Right cardiac atrium (tissue), 5 donors: ENCODE measurements at regions not wholly inside any gene's neighbourhood (a gene's known extent, or its start where the extent isn't known, plus 50 kb on each side); places are given as distances from the start of the nearest gene placed in this dataset.

Experiments used
- ATAC-seq, 2 donors: fragments of 200-7000 bp; cut with Tn5 transposase; one replicate each; pipeline versions ENCODE4 v1.8.0 to v1.9.1; 2020; ENCODE audit warnings: moderate library complexity in 2 of 2, mild to moderate bottlenecking in 1 of 2
- DNase-seq, 3 donors: peaks; one replicate each; pipeline ENCODE4 v3.0.0-alpha.2; 2020
- H3K27ac ChIP-seq: one replicate; pipeline ENCODE4 v1.5.1; 2013; ENCODE audit warnings: mild to moderate bottlenecking, low read length, control low read depth, moderate library complexity
- H3K27me3 ChIP-seq: one replicate; pipeline ENCODE4 v1.6.1; 2013; ENCODE audit not compliant: control insufficient read depth, insufficient read depth
- H3K4me1 ChIP-seq: one replicate; pipeline ENCODE4 v1.6.1; 2013; ENCODE audit warnings: low read length; ENCODE audit not compliant: control insufficient read depth, insufficient read depth
- H3K4me3 ChIP-seq: one replicate; pipeline ENCODE4 v1.5.1; 2013; ENCODE audit warnings: low read length, control low read depth
- H3K9me3 ChIP-seq: one replicate; pipeline ENCODE4 v1.6.1; 2013; ENCODE audit warnings: low read length; ENCODE audit not compliant: control insufficient read depth
- WGBS: extraction: QIAGEN DNeasy Blood & Tissue Kit; methylation state at CpG from one replicate; pipeline ENCODE4 v1.1.7; 2013; 5-methylcytosine and 5-hydroxymethylcytosine counted together
- intact Hi-C, 4 donors: fragments of 100-400 bp; cut with DNase I; formaldehyde crosslinking; loops; one replicate each; pipeline versions ENCODE4 v1.11.0 to v1.14.0; 2022 to 2023
- donor health status: healthy with polysubstance abuse.
- donor health status: DM: no; HTN: yes; CAD: no.
- donor health status: DM: no; HTN: no; CAD: no.
- donor health status: DM: no; HTN: yes; CAD: no; lungs with severe emphysema.
- donor health status: DM: yes; HTN: yes; CAD: no.

DNA sequence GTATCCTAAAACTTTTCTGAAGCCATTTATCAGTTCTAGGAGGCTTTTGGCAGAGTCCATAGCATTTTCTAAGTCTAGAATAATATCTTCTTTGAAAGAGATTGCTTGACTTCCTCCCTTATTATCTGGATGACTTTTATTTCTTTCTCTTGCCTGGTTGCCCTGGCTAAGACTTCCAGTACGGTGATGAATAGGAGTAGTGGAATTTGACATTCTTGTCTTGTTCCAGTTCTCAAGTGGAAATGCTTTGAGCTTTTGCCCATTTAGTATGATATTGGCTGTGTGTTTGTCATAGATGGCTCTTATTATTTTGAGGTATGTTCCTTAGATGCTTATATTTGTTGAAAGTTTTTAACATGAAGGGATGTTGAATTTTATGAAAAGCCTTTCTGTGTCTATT is 1647.9 kb downstream of the PLA2G4A start:
- no peaks in the 10 kb centered on the region for H3K4me1 ChIP-seq
- 43% methylated on average over 1 of the region's 1 CpG for WGBS
- no peak for DNase-seq
- H3K27me3 ChIP-seq: no peaks in the 10 kb centered on the region
- ATAC-seq: no peak
- H3K4me3 ChIP-seq: no peak overlapping the region
- intact Hi-C loops: no loop called here
- no peaks in the 10 kb centered on the region for H3K9me3 ChIP-seq
- no peak overlapping the region for H3K27ac ChIP-seq

DNA sequence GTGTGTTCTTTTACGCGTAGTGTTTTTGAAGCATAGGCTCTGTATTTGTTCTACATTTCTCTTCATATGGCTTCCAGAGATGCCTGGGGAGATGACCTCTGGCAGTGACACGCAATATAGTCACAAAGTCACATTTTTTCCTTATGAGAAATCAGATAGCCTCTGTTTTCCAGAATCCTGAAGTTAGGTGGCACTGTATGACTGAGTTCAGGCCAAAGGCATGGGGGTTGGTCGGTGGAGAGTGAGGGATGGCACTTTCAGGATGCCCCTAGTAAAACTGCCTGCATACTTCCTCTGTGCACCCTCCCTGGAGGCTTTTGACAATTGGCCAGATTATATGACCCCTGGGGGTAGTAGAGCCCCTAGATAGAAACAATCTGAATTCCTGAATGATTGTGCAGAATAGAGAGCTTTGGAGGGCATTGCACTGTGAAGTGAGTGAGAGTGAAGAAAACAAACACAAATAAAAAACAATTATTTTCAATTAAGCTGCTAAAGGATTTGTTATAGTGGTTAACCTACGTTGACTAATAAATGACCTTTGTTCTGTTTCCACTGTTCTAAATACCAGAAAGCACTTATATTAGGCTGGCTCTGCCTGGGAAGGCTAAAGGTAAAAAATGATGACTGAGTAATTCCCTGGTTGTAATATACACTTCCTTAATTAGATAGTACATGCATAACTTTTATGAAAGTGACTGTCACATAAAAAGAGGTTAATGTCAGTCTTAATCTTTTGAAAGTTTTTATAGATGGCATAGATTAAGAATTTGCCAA is 1660.8 kb downstream of the PLA2G4A start:
- Histone ChIP-seq H3K4me3 (no peak overlapping the region), H3K27ac (no peak overlapping the region), H3K9me3 (no peaks in the 10 kb centered on the region), H3K27me3 (no peaks in the 10 kb centered on the region), H3K4me1 (no peaks in the 10 kb centered on the region)
- ATAC-seq (no peak), DNase-seq (no peak)
- WGBS: 64% methylated on average over 5 of the region's 5 CpGs
- intact Hi-C loops: no loop called here

GRCh38 chr1:188496506-188496905 is 1667.8 kb downstream of the PLA2G4A start:
- 96% methylated on average over 1 of the region's 1 CpG for WGBS
- Histone ChIP-seq H3K9me3 (peaks cover 2% of the 10 kb centered on the region), H3K27ac (no peak overlapping the region), H3K4me3 (no peak overlapping the region), H3K27me3 (no peaks in the 10 kb centered on the region), H3K4me1 (no peaks in the 10 kb centered on the region)
- no peak for DNase-seq
- no peak for ATAC-seq
- intact Hi-C loops: no loop called here

DNA sequence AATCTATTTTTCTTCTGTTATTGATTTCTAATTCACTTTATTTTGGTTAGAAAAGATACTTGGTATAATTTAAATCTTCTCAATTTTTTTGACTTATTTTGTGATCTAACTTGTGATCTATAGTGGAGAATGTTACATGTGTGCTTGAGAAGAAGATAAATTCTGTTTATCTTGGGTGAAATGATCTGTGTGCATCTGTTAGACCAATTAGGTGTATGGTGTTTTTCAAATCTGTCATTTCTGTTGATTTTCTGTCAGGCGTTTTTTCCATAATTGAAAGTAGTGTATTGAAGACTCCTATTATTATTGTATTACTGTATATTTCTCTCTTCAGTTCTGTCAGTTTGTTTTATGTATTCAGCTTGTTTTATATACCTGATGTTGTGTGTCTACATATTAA is 1668.3 kb downstream of the PLA2G4A start:
- H3K27me3 ChIP-seq: no peaks in the 10 kb centered on the region
- no peak for DNase-seq
- peaks cover 2% of the 10 kb centered on the region for H3K9me3 ChIP-seq
- WGBS: 68% methylated on average over 1 of the region's 1 CpG
- H3K4me1 ChIP-seq: no peaks in the 10 kb centered on the region
- intact Hi-C loops: no loop called here
- H3K27ac ChIP-seq: no peak overlapping the region
- ATAC-seq: no peak
- H3K4me3 ChIP-seq: no peak overlapping the region

DNA sequence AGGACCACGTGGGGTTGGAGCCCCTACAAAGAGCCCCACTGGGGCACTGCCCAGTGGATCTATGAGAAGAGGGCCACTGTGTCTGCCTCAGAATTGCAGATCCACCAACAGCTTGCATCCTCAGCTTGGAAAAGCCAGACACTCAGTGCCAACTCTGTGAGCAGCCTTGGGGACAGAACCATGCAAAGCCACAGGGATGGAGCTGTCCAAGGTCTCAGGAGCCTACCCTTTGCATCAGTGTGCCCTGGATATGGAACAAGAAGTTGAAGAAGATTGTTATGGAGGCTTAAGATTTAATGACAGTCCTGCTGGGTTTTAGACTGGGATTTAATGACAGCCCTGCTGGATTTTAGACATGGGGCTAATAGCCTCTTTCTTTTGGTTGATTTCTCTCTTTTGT is 1670.9 kb downstream of the PLA2G4A start:
- intact Hi-C loops: no loop called here

GRCh38 chr1:188514917-188515316 is 1686.2 kb downstream of the PLA2G4A start:
- intact Hi-C loops: no loop called here
- WGBS: 66% methylated on average over 3 of the region's 3 CpGs

More for the DNA sequence above, 1670.9 kb downstream of the PLA2G4A start:
- peaks cover 2% of the 10 kb centered on the region for H3K9me3 ChIP-seq
- no peak for ATAC-seq
- DNase-seq: no peak
- no peaks in the 10 kb centered on the region for H3K27me3 ChIP-seq
- 53% methylated on average over 1 of the region's 1 CpG for WGBS
- H3K27ac ChIP-seq: no peak overlapping the region
- no peak overlapping the region for H3K4me3 ChIP-seq
- H3K4me1 ChIP-seq: no peaks in the 10 kb centered on the region

GRCh38 chr1:188517139-188517538 is 1688.4 kb downstream of the PLA2G4A start:
- DNase-seq (no peak), ATAC-seq (no peak)
- no peaks in the 10 kb centered on the region for H3K27me3 ChIP-seq
- H3K27ac ChIP-seq: no peak overlapping the region
- H3K4me3 ChIP-seq: no peak overlapping the region
- H3K9me3 ChIP-seq: no peaks in the 10 kb centered on the region
- WGBS: 54% methylated on average over 1 of the region's 1 CpG
- intact Hi-C loops: no loop called here
- H3K4me1 ChIP-seq: no peaks in the 10 kb centered on the region

More at GRCh38 chr1:188514917-188515316, 1686.2 kb downstream of the PLA2G4A start:
- no peak overlapping the region for H3K27ac ChIP-seq
- no peak overlapping the region for H3K4me3 ChIP-seq
- ATAC-seq (no peak), DNase-seq (no peak)
- H3K9me3 ChIP-seq: no peaks in the 10 kb centered on the region
- no peaks in the 10 kb centered on the region for H3K27me3 ChIP-seq
- H3K4me1 ChIP-seq: no peaks in the 10 kb centered on the region

DNA sequence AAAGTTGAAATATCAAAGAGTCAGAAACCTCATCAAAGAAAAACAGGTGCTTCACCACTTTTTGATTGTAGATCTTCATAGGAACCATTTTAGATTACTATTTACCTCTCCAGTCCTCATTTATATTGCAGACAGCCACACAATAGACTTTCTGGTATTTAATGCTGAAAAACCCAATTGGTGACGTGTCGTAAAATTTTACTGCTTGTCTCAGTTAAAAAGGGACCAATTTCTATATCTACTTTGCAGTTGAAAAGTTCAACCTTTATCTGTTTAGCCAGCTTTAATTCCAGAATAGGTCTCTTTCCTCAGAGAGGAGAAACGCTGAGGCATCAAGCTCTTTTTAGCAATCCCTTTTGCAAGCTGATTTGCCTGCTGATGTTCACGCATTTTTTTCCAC is 1722.4 kb downstream of the PLA2G4A start:
- Histone ChIP-seq H3K4me3 (no peak overlapping the region), H3K27me3 (no peaks in the 10 kb centered on the region), H3K27ac (no peak overlapping the region), H3K4me1 (no peaks in the 10 kb centered on the region), H3K9me3 (no peaks in the 10 kb centered on the region)
- intact Hi-C loops: no loop called here
- DNase-seq: no peak
- ATAC-seq: no peak
- 59% methylated on average over 4 of the region's 4 CpGs for WGBS

- intact Hi-C loops: no loop called here
- H3K4me3 ChIP-seq: no peak overlapping the region
- DNase-seq (no peak), ATAC-seq (no peak)
- H3K27ac ChIP-seq: no peak overlapping the region
- H3K9me3 ChIP-seq: no peaks in the 10 kb centered on the region
- no peaks in the 10 kb centered on the region for H3K4me1 ChIP-seq
- H3K27me3 ChIP-seq: no peaks in the 10 kb centered on the region
Observed at GRCh38 chr1:188557053-188557452, 1728.3 kb downstream of the PLA2G4A start.

DNA sequence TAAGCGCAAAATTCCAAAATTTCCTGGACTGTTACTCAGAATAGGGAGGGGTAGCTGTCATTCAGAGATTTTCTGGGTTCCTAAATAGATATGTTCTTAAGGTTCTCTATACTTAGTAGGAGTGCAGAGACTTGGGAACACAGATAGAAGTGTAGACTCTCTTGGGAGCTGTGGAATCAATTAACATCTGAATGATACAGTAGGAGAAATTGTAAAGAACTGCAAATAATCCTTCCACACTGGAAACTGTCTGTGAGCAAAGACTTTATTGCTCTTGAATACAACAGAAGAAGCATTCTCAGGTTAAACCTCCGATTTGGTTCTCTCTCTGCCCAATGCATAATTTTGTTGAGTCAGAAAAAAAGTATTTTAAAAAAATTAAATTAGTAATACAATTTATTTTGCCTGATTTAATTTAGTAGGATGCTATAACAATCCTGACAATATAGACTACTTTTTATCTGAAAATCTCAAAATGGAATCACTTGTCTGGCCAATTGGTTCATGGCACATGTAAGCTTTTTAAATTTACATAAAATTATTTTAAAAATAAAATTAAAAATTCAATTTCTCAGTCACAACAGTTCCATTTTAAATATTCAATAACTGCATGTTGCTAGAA is 1754.3 kb downstream of the PLA2G4A start:
- H3K4me1 ChIP-seq: no peaks in the 10 kb centered on the region
- H3K27ac ChIP-seq: no peak overlapping the region
- ATAC-seq (no peak), DNase-seq (no peak)
- H3K4me3 ChIP-seq: no peak overlapping the region
- no peaks in the 10 kb centered on the region for H3K9me3 ChIP-seq
- intact Hi-C loops: no loop called here
- WGBS: 76% methylated on average over 2 of the region's 2 CpGs
- no peaks in the 10 kb centered on the region for H3K27me3 ChIP-seq

DNA sequence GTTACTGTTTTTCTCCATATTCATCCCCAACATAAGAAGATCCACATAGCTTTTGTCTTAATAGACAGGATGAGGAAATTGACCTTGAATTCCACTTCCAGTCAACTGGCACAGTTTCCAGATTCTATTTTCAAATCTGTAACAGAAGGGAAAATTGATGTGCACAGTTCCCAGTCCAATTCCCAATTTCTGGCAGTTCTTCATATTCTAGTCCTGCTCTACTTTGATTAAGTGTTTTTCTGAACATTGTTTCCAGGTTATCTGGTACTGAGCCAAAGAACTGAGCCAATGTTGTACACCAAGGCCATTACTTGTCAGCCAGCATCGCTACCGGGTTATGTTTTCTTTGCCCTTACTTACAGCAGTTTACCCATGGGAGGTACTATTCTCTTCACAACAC is 1755.4 kb downstream of the PLA2G4A start:
- no peaks in the 10 kb centered on the region for H3K9me3 ChIP-seq
- ATAC-seq (no peak), DNase-seq (no peak)
- no peaks in the 10 kb centered on the region for H3K4me1 ChIP-seq
- intact Hi-C loops: no loop called here
- H3K4me3 ChIP-seq: no peak overlapping the region
- no peak overlapping the region for H3K27ac ChIP-seq
- no peaks in the 10 kb centered on the region for H3K27me3 ChIP-seq
- WGBS: 57% methylated on average over 2 of the region's 2 CpGs
